ENCODE measurements at regions not wholly inside any gene's neighbourhood (a gene's known extent, or its start where the extent isn't known, plus 50 kb on each side); places are given as distances from the start of the nearest gene placed in this dataset.

DNA sequence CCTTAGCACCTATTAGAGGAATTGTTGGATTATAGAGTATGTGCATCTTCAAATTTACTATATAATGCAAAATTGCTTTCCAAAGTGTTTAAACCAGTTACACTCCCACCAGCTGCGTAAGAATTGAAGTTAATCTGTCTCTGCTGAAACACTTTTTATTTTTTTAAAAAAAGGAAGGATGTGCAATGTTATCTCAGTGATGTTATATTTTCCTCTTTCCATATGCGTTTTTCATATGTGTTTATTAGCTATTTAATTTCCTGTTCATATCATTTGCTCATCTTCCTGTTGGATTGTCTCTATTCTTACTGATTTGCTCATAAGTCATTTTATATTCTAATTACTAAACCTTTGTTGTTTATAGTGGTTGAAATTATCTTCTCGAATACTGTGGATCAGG lies 63.2 kb upstream of the RFX8 start:
- Histone ChIP-seq H3K27me3 (ENCODE audit: control insufficient read depth, insufficient read depth, low read length) (no peaks in the 10 kb centered on the region), H3K36me3 (ENCODE audit: control insufficient read depth, insufficient read depth, low read length) (no peaks in the 10 kb centered on the region), H3K4me3 (ENCODE audit: low read length) (no peak overlapping the region), H3K27ac (ENCODE audit: low read depth, low read length) (no peak overlapping the region), H3K9ac (ENCODE audit: low read length) (no peak overlapping the region), H3K4me1 (ENCODE audit: control insufficient read depth, insufficient read depth, low read length) (peaks cover 7% of the 10 kb centered on the region)

DNA sequence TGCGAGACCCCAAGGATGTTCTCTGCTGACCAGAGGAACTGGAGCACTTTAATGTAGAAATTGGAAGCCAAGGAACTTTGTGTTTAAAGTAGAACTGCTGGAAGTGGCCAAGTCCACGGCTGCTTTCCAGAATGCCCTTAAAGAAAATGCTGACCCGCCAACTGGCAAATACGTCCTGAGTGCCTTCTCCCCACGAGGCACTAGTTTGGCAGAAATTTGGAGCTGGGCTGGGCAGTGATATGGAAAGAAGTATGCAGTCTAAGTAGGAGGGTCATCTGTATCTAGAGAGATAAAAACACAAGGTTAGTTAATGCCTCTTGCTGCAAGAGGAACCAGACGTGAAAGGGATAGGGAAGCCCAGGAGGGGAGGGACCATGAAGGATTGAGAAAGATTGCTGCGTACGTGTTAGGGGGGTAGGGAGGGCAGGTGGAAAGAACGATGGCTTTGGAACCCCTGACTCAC lies 59.3 kb upstream of the RFX8 start:
- Histone ChIP-seq H3K4me1 (ENCODE audit: control insufficient read depth, insufficient read depth, low read length) (peaks cover 7% of the 10 kb centered on the region), H3K27me3 (ENCODE audit: control insufficient read depth, insufficient read depth, low read length) (no peaks in the 10 kb centered on the region), H3K36me3 (ENCODE audit: control insufficient read depth, insufficient read depth, low read length) (no peaks in the 10 kb centered on the region), H3K27ac (ENCODE audit: low read depth, low read length) (peak overlapping the region; percentile 82), H3K4me3 (ENCODE audit: low read length) (no peak overlapping the region), H3K9ac (ENCODE audit: low read length) (no peak overlapping the region)

DNA sequence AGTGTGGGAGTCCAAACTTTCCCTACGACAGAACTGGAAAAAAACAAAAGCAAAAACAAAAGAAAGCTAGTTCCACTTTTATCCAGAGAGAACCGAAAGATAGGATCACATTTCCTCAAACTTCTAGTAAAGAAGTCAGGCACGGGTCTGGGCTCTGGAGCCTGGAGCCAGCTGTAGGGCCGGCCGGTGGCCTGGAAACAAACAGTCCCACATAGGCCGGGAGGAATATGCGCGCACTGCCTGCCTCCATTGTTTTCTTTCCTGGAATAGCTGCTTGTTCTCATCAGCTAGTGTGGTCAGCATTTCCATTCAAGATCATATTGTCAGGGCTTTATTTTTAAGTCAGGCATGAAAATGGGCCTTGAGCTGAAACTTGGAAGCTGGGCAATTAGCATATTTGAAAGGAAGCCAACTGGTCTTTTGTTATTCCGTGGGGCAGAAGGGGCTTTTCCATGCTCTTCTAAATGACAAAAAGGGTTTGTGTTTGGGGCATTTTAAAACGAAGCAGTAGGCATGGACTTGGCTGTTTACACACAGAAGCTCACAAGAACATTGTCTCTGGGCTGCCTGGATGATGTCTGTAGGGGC lies 58.7 kb upstream of the RFX8 start:
- H3K27ac ChIP-seq (ENCODE audit: low read depth, low read length), result peak overlapping the region; percentile 82
- H3K27me3 ChIP-seq (ENCODE audit: control insufficient read depth, insufficient read depth, low read length), result no peaks in the 10 kb centered on the region
- H3K4me3 ChIP-seq (ENCODE audit: low read length), result no peak overlapping the region
- H3K4me1 ChIP-seq (ENCODE audit: control insufficient read depth, insufficient read depth, low read length), result peaks cover 7% of the 10 kb centered on the region
- no peaks in the 10 kb centered on the region for H3K36me3 ChIP-seq (ENCODE audit: control insufficient read depth, insufficient read depth, low read length)
- no peak overlapping the region for H3K9ac ChIP-seq (ENCODE audit: low read length)

DNA sequence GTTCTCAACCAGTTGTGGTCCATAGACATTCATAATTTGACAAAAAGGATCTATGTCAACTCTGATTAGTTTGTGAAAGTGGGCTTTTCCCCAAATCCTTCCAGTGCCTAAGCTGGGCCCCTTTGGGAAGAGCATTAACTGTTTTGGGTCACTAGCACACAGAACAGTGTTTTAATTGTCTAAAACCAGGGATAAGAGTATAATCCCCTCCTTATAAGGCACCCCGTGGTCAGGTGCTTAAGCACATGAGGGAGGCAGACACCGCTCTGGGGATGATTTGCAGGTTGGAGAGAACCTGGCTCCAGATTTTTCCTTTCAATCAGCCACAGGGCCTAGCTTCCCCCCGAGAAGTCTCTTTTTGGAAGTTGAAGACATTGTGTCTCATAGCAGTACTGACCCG lies 53.6 kb upstream of the RFX8 start:
- H3K4me1 ChIP-seq (ENCODE audit: control insufficient read depth, insufficient read depth, low read length), result peaks cover 8% of the 10 kb centered on the region
- H3K27me3 ChIP-seq (ENCODE audit: control insufficient read depth, insufficient read depth, low read length), result no peaks in the 10 kb centered on the region
- H3K27ac ChIP-seq (ENCODE audit: low read depth, low read length), result no peak overlapping the region
- H3K4me3 ChIP-seq (ENCODE audit: low read length), result no peak overlapping the region
- no peaks in the 10 kb centered on the region for H3K36me3 ChIP-seq (ENCODE audit: control insufficient read depth, insufficient read depth, low read length)
- no peak overlapping the region for H3K9ac ChIP-seq (ENCODE audit: low read length)

DNA sequence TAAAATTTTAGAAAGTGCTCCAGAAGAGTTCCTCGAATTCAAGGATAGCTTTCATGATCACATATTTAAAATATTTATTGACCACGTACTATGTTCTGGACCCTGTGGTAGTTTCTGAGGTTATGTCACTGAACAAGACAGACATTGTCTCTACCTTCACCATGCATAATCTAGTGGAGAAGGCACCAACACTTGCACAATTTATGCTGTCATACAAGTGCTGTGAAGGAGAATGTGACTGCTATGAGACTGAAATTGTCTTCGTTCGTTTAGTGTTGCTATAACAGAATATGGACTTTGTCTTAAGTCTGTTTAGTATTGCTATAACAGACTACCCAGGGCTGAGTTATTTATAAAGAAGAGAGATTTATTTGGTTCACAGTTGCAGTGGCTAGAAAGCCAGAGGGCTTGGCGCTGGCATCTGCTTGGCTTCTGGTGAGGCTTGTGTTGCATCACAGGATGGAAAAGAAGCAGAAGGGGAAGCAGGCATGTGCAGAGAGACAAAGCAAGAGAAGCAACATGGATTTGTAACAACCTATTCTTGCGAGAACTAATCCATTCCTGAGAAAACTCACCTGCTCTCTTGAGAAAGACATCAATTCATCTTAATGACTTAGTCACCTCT lies 50.0 kb upstream of the RFX8 start:
- H3K4me1 ChIP-seq (ENCODE audit: control insufficient read depth, insufficient read depth, low read length), result peaks cover 8% of the 10 kb centered on the region
- H3K36me3 ChIP-seq (ENCODE audit: control insufficient read depth, insufficient read depth, low read length), result no peaks in the 10 kb centered on the region
- no peaks in the 10 kb centered on the region for H3K27me3 ChIP-seq (ENCODE audit: control insufficient read depth, insufficient read depth, low read length)
- no peak overlapping the region for H3K9ac ChIP-seq (ENCODE audit: low read length)
- H3K27ac ChIP-seq (ENCODE audit: low read depth, low read length), result peak overlapping the region; percentile 40
- no peak overlapping the region for H3K4me3 ChIP-seq (ENCODE audit: low read length)
